ENCODE measurements at regions not wholly inside any gene's neighbourhood (a gene's known extent, or its start where the extent isn't known, plus 50 kb on each side); places are given as distances from the start of the nearest gene placed in this dataset.

DNA sequence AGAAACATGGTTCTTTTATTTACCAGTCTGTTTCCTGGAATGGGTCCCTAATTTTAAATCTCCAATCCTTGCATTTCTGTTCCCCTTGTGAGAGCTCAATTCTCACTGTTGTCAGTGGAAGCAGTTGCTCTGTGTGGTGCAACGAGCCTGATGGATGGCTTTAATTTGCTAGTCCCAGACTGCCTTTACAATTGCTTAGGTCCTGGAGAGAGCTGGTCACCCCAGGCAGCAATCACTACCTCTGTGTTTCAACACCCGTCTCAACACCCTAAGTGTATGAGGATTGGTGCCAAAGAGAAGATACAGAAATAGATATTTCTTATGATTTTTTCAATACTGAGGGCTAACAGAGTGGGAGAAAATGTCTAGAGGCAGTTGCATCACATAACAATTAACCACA, 873.8 kb downstream of the GLUD2 start (continued):
- TF ChIP-seq, protein P1, sequence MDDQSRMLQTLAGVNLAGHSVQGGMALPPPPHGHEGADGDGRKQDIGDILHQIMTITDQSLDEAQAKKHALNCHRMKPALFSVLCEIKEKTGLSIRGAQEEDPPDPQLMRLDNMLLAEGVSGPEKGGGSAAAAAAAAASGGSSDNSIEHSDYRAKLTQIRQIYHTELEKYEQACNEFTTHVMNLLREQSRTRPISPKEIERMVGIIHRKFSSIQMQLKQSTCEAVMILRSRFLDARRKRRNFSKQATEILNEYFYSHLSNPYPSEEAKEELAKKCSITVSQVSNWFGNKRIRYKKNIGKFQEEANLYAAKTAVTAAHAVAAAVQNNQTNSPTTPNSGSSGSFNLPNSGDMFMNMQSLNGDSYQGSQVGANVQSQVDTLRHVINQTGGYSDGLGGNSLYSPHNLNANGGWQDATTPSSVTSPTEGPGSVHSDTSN (IDR thresholded peaks at IDR 0.05): no peak
- TF ChIP-seq, protein P2, sequence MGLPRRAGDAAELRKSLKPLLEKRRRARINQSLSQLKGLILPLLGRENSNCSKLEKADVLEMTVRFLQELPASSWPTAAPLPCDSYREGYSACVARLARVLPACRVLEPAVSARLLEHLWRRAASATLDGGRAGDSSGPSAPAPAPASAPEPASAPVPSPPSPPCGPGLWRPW (IDR thresholded peaks at IDR 0.05): no peak
- TF ChIP-seq JUNB (IDR thresholded peaks at IDR 0.05): no peak
- TF ChIP-seq, protein P3, sequence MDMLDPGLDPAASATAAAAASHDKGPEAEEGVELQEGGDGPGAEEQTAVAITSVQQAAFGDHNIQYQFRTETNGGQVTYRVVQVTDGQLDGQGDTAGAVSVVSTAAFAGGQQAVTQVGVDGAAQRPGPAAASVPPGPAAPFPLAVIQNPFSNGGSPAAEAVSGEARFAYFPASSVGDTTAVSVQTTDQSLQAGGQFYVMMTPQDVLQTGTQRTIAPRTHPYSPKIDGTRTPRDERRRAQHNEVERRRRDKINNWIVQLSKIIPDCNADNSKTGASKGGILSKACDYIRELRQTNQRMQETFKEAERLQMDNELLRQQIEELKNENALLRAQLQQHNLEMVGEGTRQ (IDR thresholded peaks at IDR 0.05): no peak
- no peak for TF ChIP-seq CHD4 (IDR thresholded peaks at IDR 0.05; ENCODE audit: borderline replicate concordance)

DNA sequence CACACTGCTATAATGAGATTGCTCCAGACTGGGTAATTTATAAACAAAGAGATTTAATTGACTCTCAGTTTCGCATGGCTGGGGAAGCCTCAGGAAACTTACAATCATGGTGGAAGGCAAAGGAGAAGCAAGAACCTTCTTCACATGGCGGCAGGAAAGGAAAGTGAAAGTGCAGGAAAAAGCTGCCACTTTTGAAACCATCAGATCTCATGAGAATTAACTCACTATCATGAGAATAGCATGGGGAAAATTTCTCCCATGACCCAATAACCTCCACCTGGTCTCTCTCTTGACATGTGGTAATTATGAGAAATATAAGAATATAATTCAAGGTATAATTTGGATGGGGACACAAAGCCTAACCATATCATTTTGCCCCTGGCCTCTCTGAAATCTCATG, 884.2 kb downstream of the GLUD2 start:
- H3K27ac ChIP-seq: no peak overlapping the region
- CTCF ChIA-PET: no interaction called here
- ATAC-seq (no peak), DNase-seq (ENCODE audit: low read depth in 1 of 2, low spot score in 1 of 2) (no peak), FAIRE-seq (no peak)
- TF ChIP-seq HOXB13 (CRISPR knock-in tag; IDR thresholded peaks at IDR 0.05; ENCODE audit: low read depth) (no peak), ZFP36 (IDR thresholded peaks at IDR 0.05; ENCODE audit: borderline replicate concordance, partially characterized antibody) (no peak), RAD21 (conservative IDR thresholded peaks at IDR 0.05 in 1 of 2, IDR thresholded peaks at IDR 0.05 in 1 of 2) (no peak), CEBPB (IDR thresholded peaks at IDR 0.05) (no peak), ESRRA (IDR thresholded peaks at IDR 0.05; ENCODE audit: borderline replicate concordance, low read length) (no peak), FOSB (CRISPR knock-in tag; IDR thresholded peaks at IDR 0.05) (no peak), HEYL (CRISPR knock-in tag; IDR thresholded peaks at IDR 0.05) (no peak)
- TF ChIP-seq, protein P4, sequence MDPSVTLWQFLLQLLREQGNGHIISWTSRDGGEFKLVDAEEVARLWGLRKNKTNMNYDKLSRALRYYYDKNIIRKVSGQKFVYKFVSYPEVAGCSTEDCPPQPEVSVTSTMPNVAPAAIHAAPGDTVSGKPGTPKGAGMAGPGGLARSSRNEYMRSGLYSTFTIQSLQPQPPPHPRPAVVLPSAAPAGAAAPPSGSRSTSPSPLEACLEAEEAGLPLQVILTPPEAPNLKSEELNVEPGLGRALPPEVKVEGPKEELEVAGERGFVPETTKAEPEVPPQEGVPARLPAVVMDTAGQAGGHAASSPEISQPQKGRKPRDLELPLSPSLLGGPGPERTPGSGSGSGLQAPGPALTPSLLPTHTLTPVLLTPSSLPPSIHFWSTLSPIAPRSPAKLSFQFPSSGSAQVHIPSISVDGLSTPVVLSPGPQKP (IDR thresholded peaks at IDR 0.05; ENCODE audit: low read depth, low read length): no peak
- TF ChIP-seq, protein P5, sequence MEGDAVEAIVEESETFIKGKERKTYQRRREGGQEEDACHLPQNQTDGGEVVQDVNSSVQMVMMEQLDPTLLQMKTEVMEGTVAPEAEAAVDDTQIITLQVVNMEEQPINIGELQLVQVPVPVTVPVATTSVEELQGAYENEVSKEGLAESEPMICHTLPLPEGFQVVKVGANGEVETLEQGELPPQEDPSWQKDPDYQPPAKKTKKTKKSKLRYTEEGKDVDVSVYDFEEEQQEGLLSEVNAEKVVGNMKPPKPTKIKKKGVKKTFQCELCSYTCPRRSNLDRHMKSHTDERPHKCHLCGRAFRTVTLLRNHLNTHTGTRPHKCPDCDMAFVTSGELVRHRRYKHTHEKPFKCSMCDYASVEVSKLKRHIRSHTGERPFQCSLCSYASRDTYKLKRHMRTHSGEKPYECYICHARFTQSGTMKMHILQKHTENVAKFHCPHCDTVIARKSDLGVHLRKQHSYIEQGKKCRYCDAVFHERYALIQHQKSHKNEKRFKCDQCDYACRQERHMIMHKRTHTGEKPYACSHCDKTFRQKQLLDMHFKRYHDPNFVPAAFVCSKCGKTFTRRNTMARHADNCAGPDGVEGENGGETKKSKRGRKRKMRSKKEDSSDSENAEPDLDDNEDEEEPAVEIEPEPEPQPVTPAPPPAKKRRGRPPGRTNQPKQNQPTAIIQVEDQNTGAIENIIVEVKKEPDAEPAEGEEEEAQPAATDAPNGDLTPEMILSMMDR (IDR thresholded peaks at IDR 0.05): no peak
- H3K4me3 ChIP-seq: no peak overlapping the region
- H3K9me3 ChIP-seq: no peaks in the 10 kb centered on the region
- 34% methylated on average over 2 of the region's 2 CpGs for WGBS (ENCODE audit: missing lambda C conversion rate)
- POLR2A ChIA-PET: no interaction called here
- no peak overlapping the region for H3K4me2 ChIP-seq
- no peaks in the 10 kb centered on the region for H3K4me1 ChIP-seq

DNA sequence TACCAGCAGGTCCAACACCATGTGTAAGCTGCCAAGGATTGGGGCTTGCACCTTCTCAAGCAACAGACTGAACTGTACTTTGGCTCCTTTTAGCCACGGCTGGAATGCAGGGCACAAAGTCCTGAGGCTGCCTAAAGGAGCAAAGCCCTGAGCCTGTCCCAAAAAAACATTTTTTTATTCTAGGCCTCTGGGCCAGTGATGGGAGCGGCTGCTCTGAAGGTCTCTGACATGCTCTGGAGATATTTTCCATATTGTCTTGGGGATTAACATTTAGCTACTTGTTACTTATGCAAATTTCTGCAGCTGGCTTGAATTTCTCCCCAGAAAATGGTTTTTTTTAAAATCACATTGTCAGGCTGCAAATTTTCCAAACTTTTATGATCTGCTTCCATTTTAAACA, 885.3 kb downstream of the GLUD2 start:
- TF ChIP-seq BHLHE40 (IDR thresholded peaks at IDR 0.05; ENCODE audit: low read depth, low read length) (no peak), HOXB13 (CRISPR knock-in tag; IDR thresholded peaks at IDR 0.05; ENCODE audit: low read depth) (no peak), RARB (CRISPR knock-in tag; IDR thresholded peaks at IDR 0.05) (no peak), RCOR1 (IDR thresholded peaks at IDR 0.05; ENCODE audit: low read depth, low read length) (no peak), HEYL (CRISPR knock-in tag; IDR thresholded peaks at IDR 0.05) (no peak), CHD4 (IDR thresholded peaks at IDR 0.05; ENCODE audit: borderline replicate concordance) (no peak), EHMT2 (IDR thresholded peaks at IDR 0.05; ENCODE audit: low read depth) (no peak), CEBPB (IDR thresholded peaks at IDR 0.05) (no peak), HDAC2 (IDR thresholded peaks at IDR 0.05) (no peak)
- TF ChIP-seq, protein P6, sequence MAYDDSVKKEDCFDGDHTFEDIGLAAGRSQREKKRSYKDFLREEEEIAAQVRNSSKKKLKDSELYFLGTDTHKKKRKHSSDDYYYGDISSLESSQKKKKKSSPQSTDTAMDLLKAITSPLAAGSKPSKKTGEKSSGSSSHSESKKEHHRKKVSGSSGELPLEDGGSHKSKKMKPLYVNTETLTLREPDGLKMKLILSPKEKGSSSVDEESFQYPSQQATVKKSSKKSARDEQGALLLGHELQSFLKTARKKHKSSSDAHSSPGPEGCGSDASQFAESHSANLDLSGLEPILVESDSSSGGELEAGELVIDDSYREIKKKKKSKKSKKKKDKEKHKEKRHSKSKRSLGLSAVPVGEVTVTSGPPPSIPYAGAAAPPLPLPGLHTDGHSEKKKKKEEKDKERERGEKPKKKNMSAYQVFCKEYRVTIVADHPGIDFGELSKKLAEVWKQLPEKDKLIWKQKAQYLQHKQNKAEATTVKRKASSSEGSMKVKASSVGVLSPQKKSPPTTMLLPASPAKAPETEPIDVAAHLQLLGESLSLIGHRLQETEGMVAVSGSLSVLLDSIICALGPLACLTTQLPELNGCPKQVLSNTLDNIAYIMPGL (CRISPR knock-in tag; IDR thresholded peaks at IDR 0.05; ENCODE audit: borderline replicate concordance): no peak
- TF ChIP-seq, protein P4 (IDR thresholded peaks at IDR 0.05; ENCODE audit: low read depth, low read length): no peak
- TF ChIP-seq, protein P7, sequence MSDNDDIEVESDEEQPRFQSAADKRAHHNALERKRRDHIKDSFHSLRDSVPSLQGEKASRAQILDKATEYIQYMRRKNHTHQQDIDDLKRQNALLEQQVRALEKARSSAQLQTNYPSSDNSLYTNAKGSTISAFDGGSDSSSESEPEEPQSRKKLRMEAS (IDR thresholded peaks at IDR 0.05): no peak
- Histone ChIP-seq H3K4me2 (no peak overlapping the region), H3K4me3 (no peak overlapping the region), H3K27ac (no peak overlapping the region), H3K4me1 (no peaks in the 10 kb centered on the region), H3K9me3 (no peaks in the 10 kb centered on the region)
- POLR2A ChIA-PET: no interaction called here
- CTCF ChIA-PET: no interaction called here
- FAIRE-seq: no peak
- DNase-seq (ENCODE audit: low read depth in 1 of 2, low spot score in 1 of 2): no peak
- ATAC-seq: no peak
- 8% methylated on average over 2 of the region's 2 CpGs for WGBS (ENCODE audit: missing lambda C conversion rate)
